Testis (tissue), 2 donors: ENCODE measurements at regions not wholly inside any gene's neighbourhood (a gene's known extent, or its start where the extent isn't known, plus 50 kb on each side); places are given as distances from the start of the nearest gene placed in this dataset.

Experiments used
- POLR2A ChIP-seq: fragments of 450-650 bp; IDR thresholded peaks from one replicate; pipeline ENCODE4 v1.6.1; 2017; ENCODE audit warnings: antibody characterized with exemption, mild to moderate bottlenecking, moderate library complexity
- TF ChIP-seq, protein P1 (sequence below), 3 experiments: fragments of 450-650 bp in 2 of 3; fragments of 200-600 bp in 1 of 3; sonication (generic) in 1 of 3; IDR thresholded peaks; one replicate each; pipeline ENCODE4 v1.5.1; 2016 to 2019; ENCODE audit warnings: antibody characterized with exemption in 3 of 3, mild to moderate bottlenecking in 2 of 3, moderate library complexity in 1 of 3

DNA sequence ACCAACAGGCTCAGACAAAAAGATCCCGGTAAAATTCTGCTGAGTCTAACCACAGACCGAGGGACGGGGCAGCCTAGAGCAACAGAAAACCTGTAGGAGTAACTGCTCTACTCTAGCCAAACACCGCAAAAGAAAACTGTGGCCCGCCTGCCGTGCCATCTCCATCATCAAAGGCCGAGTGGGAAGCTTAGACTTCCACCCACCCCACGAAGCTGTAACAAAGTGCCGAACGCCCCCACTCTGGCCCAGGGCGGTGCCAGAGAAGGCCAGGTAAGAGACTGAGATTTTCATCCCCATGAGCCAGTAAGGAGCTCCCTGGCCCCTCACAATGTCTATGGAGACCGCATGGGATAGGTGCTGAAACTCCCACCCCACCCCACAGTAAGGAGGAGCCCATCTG, 231.9 kb upstream of the COX10 start:
- TF ChIP-seq POLR2A = no peak
- TF ChIP-seq, protein P1, sequence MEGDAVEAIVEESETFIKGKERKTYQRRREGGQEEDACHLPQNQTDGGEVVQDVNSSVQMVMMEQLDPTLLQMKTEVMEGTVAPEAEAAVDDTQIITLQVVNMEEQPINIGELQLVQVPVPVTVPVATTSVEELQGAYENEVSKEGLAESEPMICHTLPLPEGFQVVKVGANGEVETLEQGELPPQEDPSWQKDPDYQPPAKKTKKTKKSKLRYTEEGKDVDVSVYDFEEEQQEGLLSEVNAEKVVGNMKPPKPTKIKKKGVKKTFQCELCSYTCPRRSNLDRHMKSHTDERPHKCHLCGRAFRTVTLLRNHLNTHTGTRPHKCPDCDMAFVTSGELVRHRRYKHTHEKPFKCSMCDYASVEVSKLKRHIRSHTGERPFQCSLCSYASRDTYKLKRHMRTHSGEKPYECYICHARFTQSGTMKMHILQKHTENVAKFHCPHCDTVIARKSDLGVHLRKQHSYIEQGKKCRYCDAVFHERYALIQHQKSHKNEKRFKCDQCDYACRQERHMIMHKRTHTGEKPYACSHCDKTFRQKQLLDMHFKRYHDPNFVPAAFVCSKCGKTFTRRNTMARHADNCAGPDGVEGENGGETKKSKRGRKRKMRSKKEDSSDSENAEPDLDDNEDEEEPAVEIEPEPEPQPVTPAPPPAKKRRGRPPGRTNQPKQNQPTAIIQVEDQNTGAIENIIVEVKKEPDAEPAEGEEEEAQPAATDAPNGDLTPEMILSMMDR (IDR thresholded peaks at IDR 0.05) = no peak
